Memory B cell (primary cell): ENCODE measurements at regions not wholly inside any gene's neighbourhood (a gene's known extent, or its start where the extent isn't known, plus 50 kb on each side); places are given as distances from the start of the nearest gene placed in this dataset.
"Not testable (repeated sequence)": the region's sequence is repeated elsewhere in the genome, so short reads cannot be mapped to it uniquely, and the experiment has no call there.

Experiments used
- ATAC-seq: fragments of 150-1000 bp; cut with Tn5 transposase; 2 replicates; pipeline ENCODE4 v1.10.0; 2021; ENCODE audit warnings: low read depth, mild to moderate bottlenecking, moderate library complexity
- DNase-seq, 2 donors: peaks; one replicate each; pipeline ENCODE4 v3.0.0; 2022; ENCODE audit warnings: low spot score in 2 of 2
- H3K27ac Mint-ChIP-seq: one replicate; pipeline ENCODE4 v1.8.0; 2022; ENCODE audit warnings: mild to moderate bottlenecking, moderate library complexity, mixed read lengths
- H3K27me3 Mint-ChIP-seq: one replicate; pipeline ENCODE4 v1.8.0; 2022; ENCODE audit warnings: mixed read lengths
- H3K36me3 Mint-ChIP-seq: one replicate; pipeline ENCODE4 v1.8.0; 2022; ENCODE audit warnings: mild to moderate bottlenecking, mixed read lengths
- H3K4me1 Mint-ChIP-seq: one replicate; pipeline ENCODE4 v1.8.0; 2022; ENCODE audit warnings: mixed read lengths
- H3K4me3 Mint-ChIP-seq: one replicate; pipeline ENCODE4 v1.8.0; 2022; ENCODE audit warnings: mild to moderate bottlenecking, moderate library complexity, mixed read lengths
- H3K9me3 Mint-ChIP-seq: one replicate; pipeline ENCODE4 v1.8.0; 2022; ENCODE audit warnings: mixed read lengths

GRCh38 chr9:25519286-25519685 lies 159.0 kb downstream of the TUSC1 start:
- no peaks in the 10 kb centered on the region for H3K4me1 Mint-ChIP-seq
- no peak for ATAC-seq
- H3K4me3 Mint-ChIP-seq = no peak overlapping the region

GRCh38 chr9:25517701-25518100 lies 160.5 kb downstream of the TUSC1 start:
- ATAC-seq (no peak), DNase-seq (no peak)
- no peaks in the 10 kb centered on the region for H3K4me1 Mint-ChIP-seq
- no peaks in the 10 kb centered on the region for H3K36me3 Mint-ChIP-seq
- H3K27ac Mint-ChIP-seq = no peak overlapping the region
- peaks cover 4% of the 10 kb centered on the region for H3K9me3 Mint-ChIP-seq
- H3K4me3 Mint-ChIP-seq = no peak overlapping the region
- H3K27me3 Mint-ChIP-seq = no peaks in the 10 kb centered on the region

More at GRCh38 chr9:25519286-25519685, 159.0 kb downstream of the TUSC1 start:
- no peak for DNase-seq
- peaks cover 4% of the 10 kb centered on the region for H3K9me3 Mint-ChIP-seq
- H3K27ac Mint-ChIP-seq = no peak overlapping the region
- H3K27me3 Mint-ChIP-seq = no peaks in the 10 kb centered on the region
- no peaks in the 10 kb centered on the region for H3K36me3 Mint-ChIP-seq

- H3K4me1 Mint-ChIP-seq = no peaks in the 10 kb centered on the region
- no peak for DNase-seq
- no peaks in the 10 kb centered on the region for H3K36me3 Mint-ChIP-seq
- no peak for ATAC-seq
- no peaks in the 10 kb centered on the region for H3K27me3 Mint-ChIP-seq
- no peak overlapping the region for H3K27ac Mint-ChIP-seq
- H3K4me3 Mint-ChIP-seq = no peak overlapping the region
- H3K9me3 Mint-ChIP-seq = peaks cover 4% of the 10 kb centered on the region
Observed at GRCh38 chr9:25513509-25514033, 164.7 kb downstream of the TUSC1 start.

- DNase-seq = no peak
- no peak for ATAC-seq
- H3K4me3 Mint-ChIP-seq = no peak overlapping the region
- no peaks in the 10 kb centered on the region for H3K4me1 Mint-ChIP-seq
- peaks cover 14% of the 10 kb centered on the region for H3K9me3 Mint-ChIP-seq
- no peaks in the 10 kb centered on the region for H3K36me3 Mint-ChIP-seq
- no peak overlapping the region for H3K27ac Mint-ChIP-seq
- no peaks in the 10 kb centered on the region for H3K27me3 Mint-ChIP-seq
Observed at GRCh38 chr9:25505644-25506043, 172.6 kb downstream of the TUSC1 start.

GRCh38 chr9:25481372-25481771 lies 196.9 kb downstream of the TUSC1 start:
- Mint-ChIP-seq H3K9me3 (peaks cover 8% of the 10 kb centered on the region), H3K27me3 (no peaks in the 10 kb centered on the region), H3K4me1 (no peaks in the 10 kb centered on the region), H3K27ac (no peak overlapping the region), H3K36me3 (no peaks in the 10 kb centered on the region), H3K4me3 (no peak overlapping the region)
- DNase-seq (no peak), ATAC-seq (no peak)

- no peaks in the 10 kb centered on the region for H3K27me3 Mint-ChIP-seq
- no peak overlapping the region for H3K27ac Mint-ChIP-seq
- DNase-seq (no peak), ATAC-seq (no peak)
- H3K4me3 Mint-ChIP-seq = no peak overlapping the region
- no peaks in the 10 kb centered on the region for H3K4me1 Mint-ChIP-seq
- H3K9me3 Mint-ChIP-seq = peaks cover 6% of the 10 kb centered on the region
- no peaks in the 10 kb centered on the region for H3K36me3 Mint-ChIP-seq
Observed at GRCh38 chr9:25480696-25481095, 197.5 kb downstream of the TUSC1 start.

GRCh38 chr9:25472681-25473080 lies 205.6 kb downstream of the TUSC1 start:
- no peak for DNase-seq
- H3K27me3 Mint-ChIP-seq = no peaks in the 10 kb centered on the region
- no peaks in the 10 kb centered on the region for H3K4me1 Mint-ChIP-seq
- peaks cover 15% of the 10 kb centered on the region for H3K9me3 Mint-ChIP-seq
- no peak for ATAC-seq
- no peak overlapping the region for H3K27ac Mint-ChIP-seq
- H3K36me3 Mint-ChIP-seq = no peaks in the 10 kb centered on the region
- no peak overlapping the region for H3K4me3 Mint-ChIP-seq

- ATAC-seq (no peak), DNase-seq (no peak)
- H3K4me1 Mint-ChIP-seq = no peaks in the 10 kb centered on the region
- H3K27me3 Mint-ChIP-seq = no peaks in the 10 kb centered on the region
- peaks cover 15% of the 10 kb centered on the region for H3K9me3 Mint-ChIP-seq
- no peaks in the 10 kb centered on the region for H3K36me3 Mint-ChIP-seq
- no peak overlapping the region for H3K27ac Mint-ChIP-seq
- no peak overlapping the region for H3K4me3 Mint-ChIP-seq
Observed at GRCh38 chr9:25472085-25472607, 206.1 kb downstream of the TUSC1 start.

GRCh38 chr9:25461416-25461815 lies 216.8 kb downstream of the TUSC1 start:
- peaks cover 5% of the 10 kb centered on the region for H3K9me3 Mint-ChIP-seq
- ATAC-seq (no peak), DNase-seq (no peak)
- no peaks in the 10 kb centered on the region for H3K27me3 Mint-ChIP-seq
- H3K4me1 Mint-ChIP-seq = no peaks in the 10 kb centered on the region
- no peak overlapping the region for H3K27ac Mint-ChIP-seq
- H3K4me3 Mint-ChIP-seq = no peak overlapping the region
- H3K36me3 Mint-ChIP-seq = no peaks in the 10 kb centered on the region

- H3K4me1 Mint-ChIP-seq = no peaks in the 10 kb centered on the region
- no peak for ATAC-seq
Observed at GRCh38 chr9:25453875-25454274, 224.4 kb downstream of the TUSC1 start.

GRCh38 chr9:25449503-25449902 lies 228.7 kb downstream of the TUSC1 start:
- Mint-ChIP-seq H3K4me1 (no peaks in the 10 kb centered on the region), H3K4me3 (no peak overlapping the region), H3K27me3 (no peaks in the 10 kb centered on the region), H3K27ac (no peak overlapping the region), H3K36me3 (no peaks in the 10 kb centered on the region), H3K9me3 (peaks cover 3% of the 10 kb centered on the region)
- ATAC-seq (no peak), DNase-seq (no peak)

More at GRCh38 chr9:25453875-25454274, 224.4 kb downstream of the TUSC1 start:
- Mint-ChIP-seq H3K4me3 (no peak overlapping the region), H3K27ac (no peak overlapping the region), H3K9me3 (peaks cover 6% of the 10 kb centered on the region), H3K36me3 (no peaks in the 10 kb centered on the region), H3K27me3 (no peaks in the 10 kb centered on the region)
- DNase-seq = no peak

- not testable (repeated sequence) for H3K9me3 Mint-ChIP-seq, H3K4me3 Mint-ChIP-seq
Observed at GRCh38 chr9:25445721-25446120, 232.5 kb downstream of the TUSC1 start.

GRCh38 chr9:25442526-25442925 lies 235.7 kb downstream of the TUSC1 start:
- DNase-seq = no peak

More at GRCh38 chr9:25445721-25446120, 232.5 kb downstream of the TUSC1 start:
- ATAC-seq, H3K27me3 Mint-ChIP-seq, H3K4me1 Mint-ChIP-seq, H3K27ac Mint-ChIP-seq, DNase-seq, H3K36me3 Mint-ChIP-seq: not testable (repeated sequence)

GRCh38 chr9:25427898-25428297 lies 250.3 kb downstream of the TUSC1 start:
- Mint-ChIP-seq H3K27me3 (no peaks in the 10 kb centered on the region), H3K4me3 (no peak overlapping the region), H3K9me3 (peaks cover 17% of the 10 kb centered on the region), H3K4me1 (no peaks in the 10 kb centered on the region), H3K36me3 (no peaks in the 10 kb centered on the region), H3K27ac (no peak overlapping the region)
- ATAC-seq (no peak), DNase-seq (no peak)

More at GRCh38 chr9:25442526-25442925, 235.7 kb downstream of the TUSC1 start:
- Mint-ChIP-seq H3K36me3 (no peaks in the 10 kb centered on the region), H3K9me3 (peaks cover 2% of the 10 kb centered on the region), H3K27me3 (no peaks in the 10 kb centered on the region), H3K4me1 (no peaks in the 10 kb centered on the region), H3K4me3 (no peak overlapping the region), H3K27ac (no peak overlapping the region)
- no peak for ATAC-seq

- ATAC-seq (no peak), DNase-seq (no peak)
- H3K27ac Mint-ChIP-seq = no peak overlapping the region
- H3K4me3 Mint-ChIP-seq = no peak overlapping the region
- no peaks in the 10 kb centered on the region for H3K4me1 Mint-ChIP-seq
- H3K9me3 Mint-ChIP-seq = peaks cover 17% of the 10 kb centered on the region
- H3K36me3 Mint-ChIP-seq = no peaks in the 10 kb centered on the region
- H3K27me3 Mint-ChIP-seq = no peaks in the 10 kb centered on the region
Observed at GRCh38 chr9:25427290-25427689, 251.0 kb downstream of the TUSC1 start.
